Gastrocnemius medialis (tissue), 4 donors: ENCODE measurements at regions not wholly inside any gene's neighbourhood (a gene's known extent, or its start where the extent isn't known, plus 50 kb on each side); places are given as distances from the start of the nearest gene placed in this dataset.

ENCODE experiments used
- CTCF ChIP-seq, 5 experiments: fragments of 450-650 bp in 3 of 5; fragments of 200-600 bp in 2 of 5; sonication (generic) in 2 of 5; IDR thresholded peaks in 4 of 5; conservative IDR thresholded peaks in 1 of 5; 1 replicate in 4 of 5; 2 replicates in 1 of 5; pipeline ENCODE4 v1.5.1; 2016 to 2019; ENCODE audit warnings: antibody characterized with exemption in 5 of 5, mild to moderate bottlenecking in 3 of 5, moderate library complexity in 3 of 5
- POLR2A ChIP-seq, 2 donors: fragments of 450-650 bp; IDR thresholded peaks; one replicate each; pipeline ENCODE4 v1.6.1; 2017; ENCODE audit warnings: antibody characterized with exemption in 2 of 2, mild to moderate bottlenecking in 2 of 2, moderate library complexity in 2 of 2

DNA sequence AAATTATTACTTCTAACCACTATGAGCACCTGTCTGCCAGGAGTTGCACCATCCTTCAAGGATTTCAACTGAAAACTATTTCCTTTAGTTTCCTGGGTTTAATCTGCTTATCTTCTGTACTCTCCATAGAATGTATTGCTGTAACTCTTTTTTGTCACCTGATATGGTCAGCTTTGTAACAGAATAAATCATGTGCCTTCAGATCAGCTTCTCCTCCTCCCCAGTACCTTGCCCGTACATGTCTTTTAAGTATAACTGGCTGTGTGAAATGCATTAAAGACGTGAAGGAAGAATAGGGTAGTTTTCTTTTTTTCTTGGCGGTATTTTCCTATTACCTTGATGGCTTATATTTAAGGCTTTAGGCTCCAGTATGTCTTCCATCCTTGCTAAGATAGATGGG, 200.3 kb upstream of the NAV3 start:
- TF ChIP-seq CTCF (IDR thresholded peaks at IDR 0.05 in 4 of 5, conservative IDR thresholded peaks at IDR 0.05 in 1 of 5) (no peak), POLR2A (IDR thresholded peaks at IDR 0.05) (no peak)
